Osteoblast (primary cell): ENCODE measurements at regions not wholly inside any gene's neighbourhood (a gene's known extent, or its start where the extent isn't known, plus 50 kb on each side); places are given as distances from the start of the nearest gene placed in this dataset.

Experiments used
- DNase-seq: peaks from one replicate; pipeline ENCODE4 v3.0.0; 2011; ENCODE audit warnings: low spot score, mixed read lengths; ENCODE audit not compliant: insufficient read length; ENCODE audit errors: missing footprints
- H2AFZ ChIP-seq: 2 replicates; pipeline ENCODE4 v1.6.0; 2011; ENCODE audit warnings: mild to moderate bottlenecking, low read length
- H3K27ac ChIP-seq: 2 replicates; pipeline ENCODE4 v1.5.1; 2011; ENCODE audit warnings: mild to moderate bottlenecking, low read depth, low read length, moderate library complexity
- H3K27me3 ChIP-seq: 2 replicates; pipeline ENCODE4 v1.6.0; 2012; ENCODE audit warnings: mild to moderate bottlenecking, control low read depth, inconsistent platforms, low read length, moderate library complexity; ENCODE audit not compliant: insufficient read depth
- H3K36me3 ChIP-seq: 2 replicates; pipeline ENCODE4 v1.5.1; 2011; ENCODE audit warnings: mild to moderate bottlenecking, low read length, control low read depth, moderate library complexity; ENCODE audit not compliant: insufficient read depth
- H3K4me1 ChIP-seq: 2 replicates; pipeline ENCODE4 v1.5.1; 2011; ENCODE audit warnings: mild to moderate bottlenecking, low read length, control low read depth, moderate library complexity; ENCODE audit not compliant: insufficient read depth
- H3K4me2 ChIP-seq: 2 replicates; pipeline ENCODE4 v1.6.0; 2011; ENCODE audit warnings: mild to moderate bottlenecking, low read length; ENCODE audit not compliant: insufficient read depth
- H3K4me3 ChIP-seq: fragments of 200-600 bp; sonication (generic); 3 replicates; pipeline ENCODE4 v1.5.1; 2012; ENCODE audit warnings: mild to moderate bottlenecking, low read length, inconsistent platforms; ENCODE audit not compliant: insufficient read depth
- H3K79me2 ChIP-seq: 2 replicates; pipeline ENCODE4 v1.6.0; 2012; ENCODE audit warnings: mild to moderate bottlenecking, low read length, control low read depth, inconsistent platforms; ENCODE audit not compliant: insufficient read depth
- H3K9me3 ChIP-seq: 2 replicates; pipeline ENCODE4 v1.5.1; 2011; ENCODE audit warnings: low read depth, low read length, control low read depth
- H4K20me1 ChIP-seq: 2 replicates; pipeline ENCODE4 v1.6.0; 2012; ENCODE audit warnings: mild to moderate bottlenecking, low read length, control low read depth; ENCODE audit not compliant: insufficient read depth
- CTCF ChIP-seq: IDR thresholded peaks from 2 replicates; pipeline ENCODE4 v1.5.1; 2011; ENCODE audit warnings: mild to moderate bottlenecking, low read depth, low read length, moderate library complexity; ENCODE audit errors: extremely low read depth

DNA sequence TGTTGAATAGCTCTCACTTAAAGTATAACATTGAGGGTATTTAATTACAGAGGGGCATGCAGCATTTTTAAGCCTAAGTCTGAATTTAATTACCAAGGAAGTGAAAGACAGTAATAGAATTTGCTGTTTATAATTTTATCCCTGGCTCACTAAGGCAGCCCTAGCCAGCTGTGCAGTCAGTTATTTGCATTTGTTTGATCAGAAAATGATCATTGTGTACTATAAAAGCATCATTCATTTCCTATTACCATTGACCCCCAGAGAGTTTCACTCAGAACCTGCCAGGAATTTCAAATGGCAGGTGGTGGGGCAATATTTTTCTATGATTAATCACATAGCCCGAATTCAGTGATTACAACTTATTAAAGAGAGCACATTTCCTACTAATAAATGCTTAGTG, 277.1 kb upstream of the KAZN start:
- Histone ChIP-seq H3K4me3 (no peak overlapping the region), H3K36me3 (no peaks in the 10 kb centered on the region), H4K20me1 (no peaks in the 10 kb centered on the region), H3K27me3 (no peaks in the 10 kb centered on the region), H2AFZ (no peak overlapping the region), H3K4me2 (no peak overlapping the region), H3K4me1 (no peaks in the 10 kb centered on the region), H3K9me3 (no peaks in the 10 kb centered on the region), H3K27ac (no peak overlapping the region), H3K79me2 (no peaks in the 10 kb centered on the region)
- no peak for TF ChIP-seq CTCF
- DNase-seq = no peak

- TF ChIP-seq CTCF = no peak
- Histone ChIP-seq H3K9me3 (no peaks in the 10 kb centered on the region), H3K79me2 (no peaks in the 10 kb centered on the region), H3K27me3 (no peaks in the 10 kb centered on the region), H3K27ac (no peak overlapping the region), H3K4me1 (no peaks in the 10 kb centered on the region), H3K36me3 (no peaks in the 10 kb centered on the region), H3K4me2 (no peak overlapping the region), H2AFZ (no peak overlapping the region), H3K4me3 (no peak overlapping the region), H4K20me1 (no peaks in the 10 kb centered on the region)
- no peak for DNase-seq
Observed at GRCh38 chr1:14323568-14324247, 274.8 kb upstream of the KAZN start.

GRCh38 chr1:14324248-14324630, 274.2 kb upstream of the KAZN start:
- no peak overlapping the region for H3K4me2 ChIP-seq
- no peak overlapping the region for H3K4me3 ChIP-seq
- H3K4me1 ChIP-seq = no peaks in the 10 kb centered on the region
- no peak overlapping the region for H3K27ac ChIP-seq
- H2AFZ ChIP-seq = no peak overlapping the region
- no peak for TF ChIP-seq CTCF
- DNase-seq = no peak
- no peaks in the 10 kb centered on the region for H3K36me3 ChIP-seq
- no peaks in the 10 kb centered on the region for H3K9me3 ChIP-seq
- H3K79me2 ChIP-seq = no peaks in the 10 kb centered on the region
- H3K27me3 ChIP-seq = no peaks in the 10 kb centered on the region
- no peaks in the 10 kb centered on the region for H4K20me1 ChIP-seq

GRCh38 chr1:14326857-14327256, 271.6 kb upstream of the KAZN start:
- Histone ChIP-seq H3K4me2 (no peak overlapping the region), H2AFZ (no peak overlapping the region), H3K36me3 (no peaks in the 10 kb centered on the region), H3K9me3 (peaks cover 2% of the 10 kb centered on the region), H3K79me2 (no peaks in the 10 kb centered on the region), H3K4me1 (no peaks in the 10 kb centered on the region), H3K27me3 (no peaks in the 10 kb centered on the region), H3K4me3 (no peak overlapping the region), H3K27ac (no peak overlapping the region), H4K20me1 (no peaks in the 10 kb centered on the region)
- TF ChIP-seq CTCF = no peak
- DNase-seq = no peak
